ENCODE measurements at regions not wholly inside any gene's neighbourhood (a gene's known extent, or its start where the extent isn't known, plus 50 kb on each side); places are given as distances from the start of the nearest gene placed in this dataset.

DNA sequence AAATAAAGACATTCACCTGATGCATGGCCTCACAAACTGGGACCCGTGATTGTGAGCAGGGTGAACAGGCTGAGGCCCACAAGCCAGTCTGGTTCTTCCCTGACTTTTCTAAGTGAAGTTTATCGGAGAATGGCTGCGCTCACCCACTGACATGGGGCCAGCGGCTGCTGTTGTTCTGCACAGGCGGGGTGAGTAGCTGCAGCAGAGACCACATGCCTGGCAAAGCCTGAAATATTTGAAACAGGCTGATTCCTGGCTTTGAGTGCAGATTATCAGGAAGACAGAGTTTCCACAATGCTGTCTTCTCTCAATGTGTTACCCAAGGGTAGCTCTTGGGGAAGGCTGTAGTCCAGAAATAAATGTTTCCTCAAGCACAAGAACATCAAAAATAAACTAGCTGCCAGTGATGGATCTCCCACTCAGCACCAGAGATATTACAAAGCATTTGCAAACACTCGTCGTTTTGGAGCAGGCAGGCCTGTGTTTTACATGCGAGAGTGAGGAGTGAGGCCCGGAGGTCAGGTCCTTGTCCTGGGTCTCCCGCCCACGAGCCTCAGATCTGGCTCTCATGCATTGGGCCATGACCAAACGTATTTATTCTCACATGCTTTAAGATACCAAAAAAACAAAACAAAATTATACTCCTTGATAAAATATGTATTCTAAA is 647.1 kb downstream of the GALR1 start:
- TF ChIP-seq, protein P1, sequence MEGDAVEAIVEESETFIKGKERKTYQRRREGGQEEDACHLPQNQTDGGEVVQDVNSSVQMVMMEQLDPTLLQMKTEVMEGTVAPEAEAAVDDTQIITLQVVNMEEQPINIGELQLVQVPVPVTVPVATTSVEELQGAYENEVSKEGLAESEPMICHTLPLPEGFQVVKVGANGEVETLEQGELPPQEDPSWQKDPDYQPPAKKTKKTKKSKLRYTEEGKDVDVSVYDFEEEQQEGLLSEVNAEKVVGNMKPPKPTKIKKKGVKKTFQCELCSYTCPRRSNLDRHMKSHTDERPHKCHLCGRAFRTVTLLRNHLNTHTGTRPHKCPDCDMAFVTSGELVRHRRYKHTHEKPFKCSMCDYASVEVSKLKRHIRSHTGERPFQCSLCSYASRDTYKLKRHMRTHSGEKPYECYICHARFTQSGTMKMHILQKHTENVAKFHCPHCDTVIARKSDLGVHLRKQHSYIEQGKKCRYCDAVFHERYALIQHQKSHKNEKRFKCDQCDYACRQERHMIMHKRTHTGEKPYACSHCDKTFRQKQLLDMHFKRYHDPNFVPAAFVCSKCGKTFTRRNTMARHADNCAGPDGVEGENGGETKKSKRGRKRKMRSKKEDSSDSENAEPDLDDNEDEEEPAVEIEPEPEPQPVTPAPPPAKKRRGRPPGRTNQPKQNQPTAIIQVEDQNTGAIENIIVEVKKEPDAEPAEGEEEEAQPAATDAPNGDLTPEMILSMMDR (conservative IDR thresholded peaks at IDR 0.05; ENCODE audit: low read depth, low read length): no peak
- no peak overlapping the region for H3K4me2 ChIP-seq
- no peaks in the 10 kb centered on the region for H3K36me3 ChIP-seq (ENCODE audit: insufficient read depth)
- H3K4me1 ChIP-seq (ENCODE audit: low read depth, poor library complexity, severe bottlenecking): peaks cover 5% of the 10 kb centered on the region
- H3K9ac ChIP-seq: no peak overlapping the region
- H3K27ac ChIP-seq: no peak overlapping the region
- no peaks in the 10 kb centered on the region for H3K27me3 ChIP-seq (ENCODE audit: insufficient read depth, low read depth)
- H4K20me1 ChIP-seq (ENCODE audit: insufficient read depth): no peaks in the 10 kb centered on the region
- no peak overlapping the region for H2AFZ ChIP-seq (ENCODE audit: low read depth)
- no peak overlapping the region for H3K4me3 ChIP-seq (IDR thresholded peaks at IDR 0.05; ENCODE audit: insufficient read depth, low read depth, low read length)
- no peaks in the 10 kb centered on the region for H3K79me2 ChIP-seq (ENCODE audit: insufficient read depth, low read depth)

DNA sequence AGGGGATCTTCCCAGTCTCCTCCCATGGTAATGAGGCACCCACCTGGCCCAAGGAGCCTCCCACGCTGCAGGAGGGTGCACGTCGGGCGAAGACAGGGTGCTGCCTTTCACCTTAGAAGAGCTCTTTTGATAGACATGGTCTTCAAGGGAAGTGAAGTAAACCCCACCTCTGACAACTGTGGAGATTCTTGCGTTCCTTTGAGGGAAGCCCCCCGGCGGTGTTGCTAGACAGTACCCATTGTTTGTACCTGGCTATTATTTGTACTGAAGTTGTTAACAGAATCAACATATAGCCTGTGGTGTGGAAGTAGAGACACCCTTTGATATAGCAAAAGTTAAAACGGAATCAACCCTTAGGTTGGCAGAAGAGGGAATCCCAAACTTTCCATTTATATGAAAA is 648.0 kb downstream of the GALR1 start:
- H3K4me1 ChIP-seq (ENCODE audit: low read depth, poor library complexity, severe bottlenecking): peaks cover 5% of the 10 kb centered on the region
- H3K36me3 ChIP-seq (ENCODE audit: insufficient read depth): no peaks in the 10 kb centered on the region
- no peaks in the 10 kb centered on the region for H4K20me1 ChIP-seq (ENCODE audit: insufficient read depth)
- no peak overlapping the region for H2AFZ ChIP-seq (ENCODE audit: low read depth)
- no peak overlapping the region for H3K9ac ChIP-seq
- H3K4me3 ChIP-seq (IDR thresholded peaks at IDR 0.05; ENCODE audit: insufficient read depth, low read depth, low read length): no peak overlapping the region
- H3K79me2 ChIP-seq (ENCODE audit: insufficient read depth, low read depth): no peaks in the 10 kb centered on the region
- no peak overlapping the region for H3K4me2 ChIP-seq
- TF ChIP-seq, protein P1 (conservative IDR thresholded peaks at IDR 0.05; ENCODE audit: low read depth, low read length): no peak
- H3K27ac ChIP-seq: no peak overlapping the region
- H3K27me3 ChIP-seq (ENCODE audit: insufficient read depth, low read depth): no peaks in the 10 kb centered on the region

GRCh38 chr18:77899972-77900754 is 650.5 kb downstream of the GALR1 start:
- TF ChIP-seq, protein P1 (conservative IDR thresholded peaks at IDR 0.05; ENCODE audit: low read depth, low read length): peak; percentile 59
- Histone ChIP-seq H3K4me2 (peak overlapping the region; percentile 91), H3K36me3 (ENCODE audit: insufficient read depth) (no peaks in the 10 kb centered on the region), H3K27ac (no peak overlapping the region), H2AFZ (ENCODE audit: low read depth) (peak overlapping the region; percentile 93), H4K20me1 (ENCODE audit: insufficient read depth) (no peaks in the 10 kb centered on the region), H3K9ac (peak overlapping the region; percentile 33; the same call in 1 of the 2 replicates), H3K4me3 (IDR thresholded peaks at IDR 0.05; ENCODE audit: insufficient read depth, low read depth, low read length) (no peak overlapping the region), H3K79me2 (ENCODE audit: insufficient read depth, low read depth) (no peaks in the 10 kb centered on the region), H3K27me3 (ENCODE audit: insufficient read depth, low read depth) (no peaks in the 10 kb centered on the region), H3K4me1 (ENCODE audit: low read depth, poor library complexity, severe bottlenecking) (peaks cover 5% of the 10 kb centered on the region)

DNA sequence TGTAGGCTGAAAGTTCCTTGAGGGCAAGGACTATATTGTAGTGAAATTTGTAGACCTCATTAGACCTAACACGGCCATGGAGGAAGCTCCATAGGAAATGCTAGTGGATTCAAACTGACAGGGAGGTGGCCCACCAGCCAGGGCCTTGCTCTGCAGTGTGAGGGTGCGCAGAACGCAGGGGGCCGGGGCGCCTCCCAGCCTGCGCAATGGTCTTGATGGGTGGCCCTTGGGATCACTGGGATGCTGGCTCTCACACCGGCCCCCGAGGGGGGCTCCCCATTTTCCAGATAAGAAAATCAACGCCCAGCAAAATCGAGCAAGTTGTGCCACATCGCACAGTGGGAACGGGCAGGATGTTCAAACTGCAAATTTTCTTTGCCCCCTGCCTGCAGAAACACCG is 655.4 kb downstream of the GALR1 start:
- no peaks in the 10 kb centered on the region for H4K20me1 ChIP-seq (ENCODE audit: insufficient read depth)
- no peaks in the 10 kb centered on the region for H3K36me3 ChIP-seq (ENCODE audit: insufficient read depth)
- H3K9ac ChIP-seq: no peak overlapping the region
- H2AFZ ChIP-seq (ENCODE audit: low read depth): no peak overlapping the region
- H3K27me3 ChIP-seq (ENCODE audit: insufficient read depth, low read depth): no peaks in the 10 kb centered on the region
- TF ChIP-seq, protein P1 (conservative IDR thresholded peaks at IDR 0.05; ENCODE audit: low read depth, low read length): no peak
- H3K4me3 ChIP-seq (IDR thresholded peaks at IDR 0.05; ENCODE audit: insufficient read depth, low read depth, low read length): no peak overlapping the region
- peaks cover 5% of the 10 kb centered on the region for H3K4me1 ChIP-seq (ENCODE audit: low read depth, poor library complexity, severe bottlenecking)
- H3K4me2 ChIP-seq: no peak overlapping the region
- no peaks in the 10 kb centered on the region for H3K79me2 ChIP-seq (ENCODE audit: insufficient read depth, low read depth)
- no peak overlapping the region for H3K27ac ChIP-seq

All from KMS-11 (cell line).